ENCODE measurements at regions not wholly inside any gene's neighbourhood (a gene's known extent, or its start where the extent isn't known, plus 50 kb on each side); places are given as distances from the start of the nearest gene placed in this dataset.
"Not testable (repeated sequence)": the region's sequence is repeated elsewhere in the genome, so short reads cannot be mapped to it uniquely, and the experiment has no call there.

DNA sequence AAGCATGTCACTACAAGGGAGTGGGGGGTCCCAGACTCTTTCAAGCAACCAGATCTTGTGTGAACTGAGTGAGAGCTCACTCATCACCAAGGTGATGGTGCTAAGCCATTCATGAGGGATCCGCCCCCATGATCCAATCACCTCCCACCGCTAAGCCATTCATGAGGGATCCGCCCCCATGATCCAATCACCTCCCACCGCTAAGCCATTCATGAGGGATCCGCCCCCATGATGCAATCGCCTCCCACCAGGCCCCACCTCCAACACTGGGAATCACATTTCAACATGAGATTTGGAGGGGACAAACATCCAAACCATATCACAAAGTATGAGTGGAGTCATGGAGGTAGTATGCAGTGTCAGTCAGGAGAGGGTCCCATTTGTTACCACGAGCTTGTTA is 64.8 kb upstream of the PROKR2 start:
- DNase-seq = not testable (repeated sequence)

DNA sequence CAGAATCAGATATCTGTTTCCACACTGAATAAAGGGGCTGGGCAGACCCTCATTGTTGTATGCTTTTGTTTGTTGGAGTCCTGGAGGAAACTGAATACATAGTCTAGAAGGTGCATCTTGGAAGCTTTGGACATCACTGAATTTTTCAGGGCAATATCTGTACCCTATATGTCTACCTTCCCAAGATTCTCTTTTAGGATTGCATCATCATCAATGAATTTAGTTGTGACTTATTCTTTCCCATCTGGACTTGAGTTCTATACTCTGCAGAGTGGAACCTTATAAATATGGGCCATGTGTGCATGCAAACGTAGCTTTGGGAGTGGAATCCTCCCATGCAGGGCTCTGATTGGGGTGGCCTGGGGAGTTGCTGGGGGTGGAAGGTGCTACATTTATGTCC is 60.7 kb upstream of the PROKR2 start:
- no peak for DNase-seq

DNA sequence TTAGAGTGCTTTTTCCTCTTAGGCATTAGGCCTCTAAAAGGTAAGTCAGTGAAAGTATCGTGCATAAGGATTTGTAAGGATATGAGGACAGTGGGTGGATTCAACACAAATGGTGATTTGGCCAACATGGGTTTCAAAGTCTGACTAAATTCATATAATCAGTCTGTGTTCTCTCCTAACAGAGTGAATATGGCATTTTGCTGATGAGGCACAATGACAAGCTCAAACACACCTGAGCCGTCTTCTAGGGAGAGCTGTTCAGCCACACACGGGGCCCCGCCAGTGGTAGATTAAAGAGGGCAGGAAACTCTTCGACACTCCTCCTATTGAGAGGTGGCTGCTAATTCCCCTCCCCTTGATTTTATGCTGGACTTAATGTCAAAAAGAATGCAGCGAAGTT is 59.5 kb upstream of the PROKR2 start:
- no peak for DNase-seq

GRCh38 chr20:5374171-5374570 is 57.4 kb upstream of the PROKR2 start:
- DNase-seq = no peak

DNA sequence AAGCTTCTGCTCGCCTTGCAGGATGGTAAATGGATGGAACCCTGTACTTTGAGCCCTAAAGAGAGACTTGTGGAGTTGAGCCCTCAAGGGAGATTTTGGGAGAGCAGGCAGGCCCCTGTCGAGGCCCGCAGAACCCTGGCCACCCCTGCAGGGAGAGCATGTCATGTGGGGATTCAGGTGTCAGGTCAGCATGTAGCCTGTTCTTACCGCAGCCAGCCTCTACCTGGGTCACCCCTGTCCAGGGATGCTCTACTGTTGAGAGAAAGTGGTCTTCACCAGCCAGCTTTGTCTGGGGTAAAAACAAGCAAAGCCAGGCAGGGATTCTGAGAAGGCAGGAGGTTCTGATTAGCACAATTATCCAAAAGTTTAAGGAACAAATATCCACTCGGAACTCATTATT is 55.6 kb upstream of the PROKR2 start:
- DNase-seq = no peak

DNA sequence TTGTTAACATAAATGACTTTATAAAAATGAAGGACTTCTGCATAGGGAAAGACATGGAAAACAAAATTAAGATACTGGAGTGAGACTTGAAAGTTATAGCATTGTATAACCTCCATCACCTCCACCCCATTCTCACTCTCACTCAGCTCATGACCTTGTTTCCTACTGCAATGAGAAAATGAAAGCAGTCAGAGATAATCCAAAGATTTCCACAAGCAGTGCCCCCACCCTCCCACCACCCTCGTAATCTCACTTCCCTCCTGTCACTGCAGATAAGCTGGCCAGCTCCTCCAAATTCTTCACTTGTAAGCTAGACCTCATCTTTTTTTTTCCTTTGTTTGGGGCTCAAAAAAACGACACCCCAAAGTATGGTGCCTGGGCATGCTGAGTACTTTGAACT is 52.9 kb upstream of the PROKR2 start:
- no peak for DNase-seq
